ENCODE measurements at regions not wholly inside any gene's neighbourhood (a gene's known extent, or its start where the extent isn't known, plus 50 kb on each side); places are given as distances from the start of the nearest gene placed in this dataset.
A peak's percentile ranks its signal among the peaks of the same experiment; 100 is the strongest.

DNA sequence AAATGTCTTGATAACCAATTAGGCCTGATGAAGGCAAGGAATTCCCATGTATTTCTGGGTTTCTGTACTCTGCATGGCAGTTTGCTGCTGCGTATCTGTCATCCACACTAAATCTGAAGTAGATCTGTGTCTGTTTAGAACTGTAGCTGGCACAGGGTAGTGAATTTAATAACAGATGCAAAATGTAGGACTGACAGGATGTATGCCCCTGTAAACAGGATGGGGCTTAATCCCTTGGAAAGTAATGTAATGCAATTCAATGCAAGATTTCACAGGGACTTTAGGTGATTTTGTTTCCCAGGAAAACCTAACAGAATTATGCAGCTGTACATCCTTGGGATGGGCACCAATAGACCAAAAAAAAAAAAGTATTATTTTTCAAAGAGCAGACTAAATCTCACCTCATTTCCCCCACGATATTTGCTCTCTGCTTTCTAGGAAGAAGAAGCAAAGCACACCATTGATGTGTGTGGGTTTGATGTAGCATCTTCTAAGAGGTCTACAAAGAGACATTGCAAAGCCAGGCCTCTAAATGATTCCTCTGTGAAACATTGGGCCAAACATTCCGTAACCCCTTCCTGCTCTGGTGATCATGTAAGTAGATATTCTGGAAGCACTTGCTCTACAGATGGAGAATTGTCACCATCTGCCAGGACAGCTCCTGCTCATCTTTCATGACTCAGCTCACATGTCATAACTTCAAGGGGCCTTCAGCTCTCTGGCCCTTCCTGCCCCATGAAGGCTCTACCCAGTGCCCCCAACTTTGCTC lies 464.3 kb upstream of the RGMA start:
- H3K27me3 ChIP-seq (ENCODE audit: insufficient read depth, low read length, poor library complexity) = no peaks in the 10 kb centered on the region
- no peaks in the 10 kb centered on the region for H3K36me3 ChIP-seq (ENCODE audit: insufficient read depth, low read length)
- no peak overlapping the region for H3K4me2 ChIP-seq (ENCODE audit: insufficient read depth, low read length)
- H2AFZ ChIP-seq (ENCODE audit: low read depth, low read length) = no peak overlapping the region
- no peak for DNase-seq
- no peaks in the 10 kb centered on the region for H4K20me1 ChIP-seq (ENCODE audit: insufficient read depth, low read length)
- H3K79me2 ChIP-seq (ENCODE audit: insufficient read depth, low read length) = no peaks in the 10 kb centered on the region
- H3K4me1 ChIP-seq (ENCODE audit: insufficient read depth, low read length) = peaks cover 29% of the 10 kb centered on the region
- ATAC-seq (ENCODE audit: insufficient read depth, low read depth) = peak; percentile 54
- H3K27ac ChIP-seq (ENCODE audit: low read length) = peak overlapping the region; percentile 55
- H3K9me3 ChIP-seq (ENCODE audit: insufficient read depth, low read length, severe bottlenecking) = no peaks in the 10 kb centered on the region
- H3K9ac ChIP-seq (ENCODE audit: low read depth, low read length) = no peak overlapping the region
- no peak overlapping the region for H3K4me3 ChIP-seq (ENCODE audit: low read depth in 1 of 2, low read length in 2 of 2)
- no peak for TF ChIP-seq EZH2 (IDR thresholded peaks at IDR 0.05; ENCODE audit: borderline replicate concordance, low read depth, low read length, severe bottlenecking)
- TF ChIP-seq, protein P1, sequence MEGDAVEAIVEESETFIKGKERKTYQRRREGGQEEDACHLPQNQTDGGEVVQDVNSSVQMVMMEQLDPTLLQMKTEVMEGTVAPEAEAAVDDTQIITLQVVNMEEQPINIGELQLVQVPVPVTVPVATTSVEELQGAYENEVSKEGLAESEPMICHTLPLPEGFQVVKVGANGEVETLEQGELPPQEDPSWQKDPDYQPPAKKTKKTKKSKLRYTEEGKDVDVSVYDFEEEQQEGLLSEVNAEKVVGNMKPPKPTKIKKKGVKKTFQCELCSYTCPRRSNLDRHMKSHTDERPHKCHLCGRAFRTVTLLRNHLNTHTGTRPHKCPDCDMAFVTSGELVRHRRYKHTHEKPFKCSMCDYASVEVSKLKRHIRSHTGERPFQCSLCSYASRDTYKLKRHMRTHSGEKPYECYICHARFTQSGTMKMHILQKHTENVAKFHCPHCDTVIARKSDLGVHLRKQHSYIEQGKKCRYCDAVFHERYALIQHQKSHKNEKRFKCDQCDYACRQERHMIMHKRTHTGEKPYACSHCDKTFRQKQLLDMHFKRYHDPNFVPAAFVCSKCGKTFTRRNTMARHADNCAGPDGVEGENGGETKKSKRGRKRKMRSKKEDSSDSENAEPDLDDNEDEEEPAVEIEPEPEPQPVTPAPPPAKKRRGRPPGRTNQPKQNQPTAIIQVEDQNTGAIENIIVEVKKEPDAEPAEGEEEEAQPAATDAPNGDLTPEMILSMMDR (IDR thresholded peaks at IDR 0.05; ENCODE audit: borderline replicate concordance, extremely low read depth, low read length, poor library complexity, severe bottlenecking) = no peak

DNA sequence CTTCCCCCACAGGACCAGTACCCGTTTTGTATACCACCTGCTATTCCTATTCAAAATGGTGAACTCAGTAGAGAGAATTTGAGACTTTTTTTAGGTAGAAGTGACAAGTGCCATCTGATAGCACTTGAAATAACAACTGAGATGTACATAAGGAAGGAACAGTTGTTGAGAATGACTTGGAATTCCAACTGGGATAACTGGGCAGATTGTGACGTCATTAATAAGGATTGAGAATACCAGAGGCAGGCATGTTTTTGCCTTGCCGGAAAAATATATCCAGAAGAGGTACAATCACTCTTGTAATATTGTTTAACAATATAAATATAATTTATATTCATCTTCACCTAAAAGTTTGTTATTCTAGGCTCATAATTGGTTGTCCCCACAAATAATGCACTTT lies 454.1 kb upstream of the RGMA start:
- no peaks in the 10 kb centered on the region for H3K36me3 ChIP-seq (ENCODE audit: insufficient read depth, low read length)
- DNase-seq (no peak), ATAC-seq (ENCODE audit: insufficient read depth, low read depth) (no peak)
- H3K4me2 ChIP-seq (ENCODE audit: insufficient read depth, low read length) = no peak overlapping the region
- no peak overlapping the region for H3K27ac ChIP-seq (ENCODE audit: low read length)
- no peak overlapping the region for H3K4me3 ChIP-seq (ENCODE audit: low read depth in 1 of 2, low read length in 2 of 2)
- no peak overlapping the region for H2AFZ ChIP-seq (ENCODE audit: low read depth, low read length)
- no peaks in the 10 kb centered on the region for H3K4me1 ChIP-seq (ENCODE audit: insufficient read depth, low read length)
- no peak overlapping the region for H3K9ac ChIP-seq (ENCODE audit: low read depth, low read length)
- TF ChIP-seq, protein P1 (IDR thresholded peaks at IDR 0.05; ENCODE audit: borderline replicate concordance, extremely low read depth, low read length, poor library complexity, severe bottlenecking) = no peak
- TF ChIP-seq EZH2 (IDR thresholded peaks at IDR 0.05; ENCODE audit: borderline replicate concordance, low read depth, low read length, severe bottlenecking) = no peak
- no peaks in the 10 kb centered on the region for H4K20me1 ChIP-seq (ENCODE audit: insufficient read depth, low read length)
- H3K79me2 ChIP-seq (ENCODE audit: insufficient read depth, low read length) = no peaks in the 10 kb centered on the region
- H3K9me3 ChIP-seq (ENCODE audit: insufficient read depth, low read length, severe bottlenecking) = peaks cover 4% of the 10 kb centered on the region
- H3K27me3 ChIP-seq (ENCODE audit: insufficient read depth, low read length, poor library complexity) = no peaks in the 10 kb centered on the region

DNA sequence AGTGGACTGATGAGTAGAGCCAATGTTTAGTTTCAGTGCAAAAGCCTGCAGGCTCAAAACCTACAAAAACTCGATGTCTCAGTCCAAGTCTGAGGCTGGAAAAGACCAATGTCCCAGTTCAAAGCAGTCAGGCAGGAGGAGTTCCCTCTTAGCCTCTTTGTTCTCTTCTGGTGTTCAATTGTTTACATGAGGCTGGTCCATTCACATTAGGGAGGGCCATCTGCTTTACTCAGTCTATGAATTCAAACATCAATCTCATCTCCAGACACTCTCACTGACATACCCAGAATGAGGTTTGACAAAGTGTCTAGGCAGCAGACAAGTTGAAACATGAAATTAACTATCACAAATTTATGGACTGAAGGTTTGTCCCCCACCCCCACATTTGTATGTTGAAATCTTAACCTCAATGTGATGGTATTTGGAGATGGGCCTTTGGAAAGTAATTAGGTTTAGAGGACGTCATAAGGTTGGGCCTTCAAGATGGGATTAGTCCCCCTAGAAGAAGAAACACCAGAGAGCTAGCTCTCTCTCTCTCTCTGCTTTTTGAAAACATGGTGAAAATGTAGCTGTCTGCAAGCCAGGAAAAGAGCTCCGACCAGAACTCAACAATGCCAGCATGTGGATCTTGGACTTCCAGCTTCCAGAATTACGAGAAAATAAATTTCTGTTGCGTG lies 438.5 kb upstream of the RGMA start:
- H3K36me3 ChIP-seq (ENCODE audit: insufficient read depth, low read length) = no peaks in the 10 kb centered on the region
- H3K27ac ChIP-seq (ENCODE audit: low read length) = no peak overlapping the region; the same call in 1 of the 2 replicates
- ATAC-seq (ENCODE audit: insufficient read depth, low read depth) (no peak), DNase-seq (no peak)
- H4K20me1 ChIP-seq (ENCODE audit: insufficient read depth, low read length) = no peaks in the 10 kb centered on the region
- H3K4me2 ChIP-seq (ENCODE audit: insufficient read depth, low read length) = no peak overlapping the region
- H3K27me3 ChIP-seq (ENCODE audit: insufficient read depth, low read length, poor library complexity) = no peaks in the 10 kb centered on the region
- H2AFZ ChIP-seq (ENCODE audit: low read depth, low read length) = no peak overlapping the region
- H3K79me2 ChIP-seq (ENCODE audit: insufficient read depth, low read length) = no peaks in the 10 kb centered on the region
- H3K4me3 ChIP-seq (ENCODE audit: low read depth in 1 of 2, low read length in 2 of 2) = no peak overlapping the region
- no peaks in the 10 kb centered on the region for H3K9me3 ChIP-seq (ENCODE audit: insufficient read depth, low read length, severe bottlenecking)
- TF ChIP-seq, protein P1 (IDR thresholded peaks at IDR 0.05; ENCODE audit: borderline replicate concordance, extremely low read depth, low read length, poor library complexity, severe bottlenecking) = no peak
- no peak for TF ChIP-seq EZH2 (IDR thresholded peaks at IDR 0.05; ENCODE audit: borderline replicate concordance, low read depth, low read length, severe bottlenecking)
- H3K9ac ChIP-seq (ENCODE audit: low read depth, low read length) = no peak overlapping the region
- H3K4me1 ChIP-seq (ENCODE audit: insufficient read depth, low read length) = no peaks in the 10 kb centered on the region
